GM04503 (cell line): ENCODE measurements at regions not wholly inside any gene's neighbourhood (a gene's known extent, or its start where the extent isn't known, plus 50 kb on each side); places are given as distances from the start of the nearest gene placed in this dataset.

Experiments used
- DNase-seq: peaks from one replicate; pipeline ENCODE4 v3.0.0-alpha.2; 2012; ENCODE audit warnings: low read depth

DNA sequence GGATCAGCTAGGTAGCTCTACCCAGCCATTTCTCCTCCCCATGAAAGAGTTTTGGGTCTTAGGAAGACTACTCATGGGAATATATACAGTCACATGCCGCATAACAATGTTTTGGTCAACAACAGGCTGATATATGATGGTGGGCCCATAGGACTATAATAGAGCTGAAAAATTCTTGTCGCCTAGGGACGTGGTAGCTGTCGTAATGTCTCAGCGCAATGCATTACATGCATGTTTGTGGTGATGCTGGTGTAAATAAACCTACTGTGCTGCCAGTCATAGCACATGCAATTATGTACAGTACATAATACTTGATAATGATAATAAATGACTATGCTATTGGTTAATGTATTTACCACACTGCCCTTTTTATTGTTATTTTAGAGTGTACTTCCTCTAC, 78.2 kb upstream of the DLX6 start:
- DNase-seq: no peak

DNA sequence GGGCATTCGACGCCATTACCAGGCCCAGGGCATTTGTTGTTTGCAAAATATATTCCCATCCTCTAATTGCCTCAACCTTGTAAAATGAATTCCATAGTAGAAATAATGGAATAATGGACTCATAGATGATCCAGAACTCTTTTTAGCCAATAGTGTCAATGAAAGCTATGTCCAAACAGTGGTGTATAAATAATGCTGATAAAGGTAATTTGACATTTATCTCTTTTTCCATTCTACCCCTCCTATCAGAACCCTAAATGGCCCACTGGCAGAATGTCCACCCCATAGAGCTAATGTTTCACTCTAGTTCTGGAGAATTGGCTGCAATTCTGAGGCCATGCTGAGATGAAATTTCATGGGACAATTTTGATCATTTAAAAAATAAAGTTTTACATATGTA, 76.4 kb upstream of the DLX6 start:
- DNase-seq: no peak

DNA sequence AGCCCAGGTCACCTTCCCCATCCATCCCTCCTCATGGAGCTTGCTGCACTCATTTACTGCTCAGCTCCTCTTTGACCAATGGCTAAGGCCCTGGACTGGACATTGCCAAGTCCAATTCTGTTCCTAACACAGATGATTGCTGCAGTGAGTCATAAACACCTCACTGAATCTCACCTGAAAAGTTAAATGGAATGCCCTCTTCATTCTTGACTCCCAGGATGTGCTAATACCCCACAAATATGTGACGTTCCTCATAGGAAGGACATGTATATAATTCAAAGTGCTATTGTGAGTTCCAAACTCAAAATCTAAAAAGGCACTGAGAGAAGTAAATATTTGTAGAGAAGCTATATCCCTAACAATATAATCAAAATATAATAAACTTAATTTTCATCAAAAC, 73.5 kb upstream of the DLX6 start:
- no peak for DNase-seq

DNA sequence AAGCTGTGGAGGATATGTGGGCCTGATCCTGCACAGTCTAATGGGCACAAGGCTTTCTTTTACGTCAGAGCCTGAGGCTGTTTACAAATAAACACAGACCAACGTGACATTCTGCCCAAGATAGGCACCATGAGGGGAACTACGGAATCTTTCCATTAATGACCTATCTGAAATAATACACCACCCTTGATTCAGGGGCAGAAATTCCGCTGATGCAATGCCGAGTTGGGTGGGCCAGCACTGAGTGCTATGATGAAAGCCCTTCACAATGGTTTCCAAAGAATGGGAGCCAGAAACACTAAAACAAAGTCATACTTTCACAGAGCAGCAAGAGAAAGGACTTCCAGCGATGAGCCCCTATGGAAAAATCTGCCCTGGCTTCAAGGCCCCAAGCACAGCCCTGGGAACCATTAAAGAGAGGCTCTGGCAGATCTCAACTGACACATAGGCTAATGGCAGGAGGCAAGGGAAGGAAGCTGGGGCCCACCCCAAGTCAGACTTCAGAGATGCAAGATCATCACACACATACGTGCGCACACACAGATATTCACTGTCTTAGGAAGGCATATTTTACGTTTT, 72.2 kb upstream of the DLX6 start:
- DNase-seq: no peak

DNA sequence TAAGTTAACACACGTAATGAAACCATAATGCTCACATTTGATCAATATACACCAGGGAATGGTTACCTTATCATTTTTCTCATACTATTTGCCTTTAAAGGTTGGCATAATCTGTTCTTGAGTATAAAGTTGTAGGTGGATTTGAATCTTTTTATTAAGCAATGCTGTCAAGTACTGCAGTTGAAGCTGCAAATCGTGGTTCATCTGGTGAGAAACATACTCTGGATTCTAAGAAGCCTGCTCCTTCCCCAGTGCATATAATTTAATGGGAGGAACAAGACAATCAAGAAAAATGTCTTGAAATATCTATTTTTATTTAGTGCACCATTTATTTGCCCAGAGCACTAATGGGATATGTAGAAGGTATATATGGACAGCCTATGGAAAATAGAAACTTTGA, 68.7 kb upstream of the DLX6 start:
- no peak for DNase-seq

DNA sequence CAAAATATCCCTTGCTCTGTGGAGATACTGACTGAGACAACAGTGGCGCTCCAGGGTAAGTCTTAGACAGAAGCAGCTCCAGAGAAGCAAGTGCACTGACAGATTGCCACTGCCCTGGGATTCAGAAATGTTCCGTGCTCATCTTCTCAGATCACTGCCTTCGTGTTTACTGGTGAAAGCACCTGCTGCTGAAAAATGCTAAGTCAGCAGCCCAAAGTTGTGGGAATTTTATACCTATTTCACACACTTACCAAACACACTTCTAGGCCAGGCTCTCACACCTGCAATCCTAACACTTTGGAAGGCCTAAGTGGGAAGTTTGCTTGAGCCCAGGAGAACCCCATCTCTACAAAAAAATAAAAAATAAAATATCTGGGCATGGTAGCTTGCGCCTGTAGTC, 63.2 kb upstream of the DLX6 start:
- DNase-seq: no peak

DNA sequence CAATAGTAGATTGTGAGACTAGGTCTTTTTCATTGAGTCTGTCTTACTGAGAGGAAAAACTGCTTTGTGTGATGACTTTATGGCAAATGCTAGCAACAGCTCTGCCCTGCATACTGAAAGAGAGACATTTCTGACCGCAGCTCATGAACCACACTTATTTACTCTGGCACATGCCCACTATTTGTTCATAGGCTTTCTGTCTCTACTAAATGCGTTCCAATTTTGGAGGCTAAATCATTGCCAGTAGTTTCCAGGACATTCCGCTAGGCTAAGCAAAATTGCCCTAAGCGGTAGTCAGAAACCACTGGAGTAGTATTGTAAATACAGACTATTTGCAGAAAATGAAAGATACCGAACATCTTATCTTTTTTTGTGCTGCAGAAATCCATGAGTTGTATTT, 55.6 kb upstream of the DLX6 start:
- DNase-seq: peak; percentile 59

DNA sequence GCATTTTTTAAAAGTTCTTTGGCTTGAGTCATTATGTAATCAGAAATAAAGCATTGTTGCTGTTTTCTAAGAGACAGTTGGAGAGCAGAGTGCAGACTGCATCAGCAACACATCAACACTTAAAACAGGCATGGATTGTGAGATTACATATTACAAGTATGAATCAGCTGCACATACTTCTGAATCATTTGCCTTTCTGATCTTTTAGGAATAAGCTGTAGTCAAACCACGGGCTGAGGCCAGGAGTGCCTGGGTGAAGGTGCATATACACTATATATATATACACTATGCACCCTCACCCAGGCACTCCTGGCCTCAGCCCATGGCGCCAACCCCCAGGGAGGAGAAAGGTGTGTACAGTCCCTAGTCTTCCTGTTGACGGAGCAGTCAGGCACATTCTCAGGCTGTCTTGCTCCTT, 52.4 kb upstream of the DLX6 start:
- DNase-seq: peak; percentile 44

DNA sequence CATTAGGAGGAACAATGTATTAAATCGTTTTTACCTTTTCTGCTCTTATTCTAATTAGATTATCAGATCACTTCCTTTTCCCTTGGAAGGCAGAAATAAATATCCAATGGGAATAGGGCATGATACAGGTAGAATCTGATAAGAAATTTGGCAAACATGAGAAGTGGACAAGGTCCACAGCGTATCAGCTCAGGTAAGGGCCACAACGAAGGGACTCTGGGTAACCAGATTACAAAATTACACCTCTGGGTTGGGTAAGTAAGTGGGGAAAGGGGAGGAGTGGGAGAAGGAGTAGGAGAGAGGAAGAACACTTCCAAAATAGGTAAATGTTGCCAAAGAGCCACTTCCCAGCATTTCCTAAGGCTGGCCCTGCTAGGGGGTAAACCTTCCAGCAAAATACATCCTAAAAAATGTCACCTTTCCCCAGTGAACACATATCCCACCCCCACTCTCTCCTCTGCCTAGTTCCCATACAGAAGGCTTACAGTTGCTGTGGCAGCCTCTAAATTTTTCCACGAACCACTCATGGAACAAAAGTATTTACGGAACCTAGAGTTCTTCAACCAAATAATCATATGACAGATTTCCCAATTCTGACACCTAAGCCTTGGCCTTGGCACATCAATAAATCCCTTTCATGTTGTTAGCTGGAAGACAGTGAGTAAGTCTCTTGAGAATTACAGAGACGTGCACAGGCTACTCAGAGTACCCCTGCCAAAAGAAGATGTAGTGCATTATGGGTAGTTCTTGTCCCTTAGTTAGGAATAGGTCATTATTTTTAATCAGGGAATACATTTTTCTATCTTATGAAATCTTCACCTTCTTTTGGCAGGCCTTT, 51.5 kb upstream of the DLX6 start:
- no peak for DNase-seq
